Left lobe of liver (tissue), 2 donors: ENCODE measurements at regions not wholly inside any gene's neighbourhood (a gene's known extent, or its start where the extent isn't known, plus 50 kb on each side); places are given as distances from the start of the nearest gene placed in this dataset.

Experiments
- ATAC-seq: fragments of 200-7000 bp; cut with Tn5 transposase; one replicate; pipeline ENCODE4 v1.9.1; 2020; ENCODE audit warnings: mild to moderate bottlenecking, moderate library complexity
- DNase-seq: peaks from one replicate; pipeline ENCODE4 v3.0.0-alpha.2; 2020; ENCODE audit warnings: low spot score
- donor health status: DM: no; HTN: no; CAD: no; lungs with moderate emphysema.
- donor health status: DM: no; HTN: yes; CAD: no.

DNA sequence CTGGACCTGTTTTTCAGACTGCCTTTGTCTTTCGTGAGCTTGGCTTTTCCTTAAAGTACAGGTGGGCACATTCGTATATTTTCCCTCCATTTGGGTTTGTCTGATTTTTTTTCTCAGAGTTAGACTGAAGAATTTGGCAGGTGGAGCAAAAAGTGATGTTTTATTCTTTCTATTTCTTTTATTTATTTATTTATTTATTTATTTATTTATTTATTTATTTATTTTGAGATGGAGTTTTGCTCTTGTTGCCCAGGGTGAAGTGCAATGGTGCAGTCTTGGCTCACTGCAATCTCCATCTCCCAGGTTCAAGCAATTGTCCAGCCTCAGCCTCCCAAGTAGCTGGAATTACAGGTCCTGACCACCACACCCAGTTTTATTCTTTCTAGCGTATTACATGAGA lies 1805.1 kb upstream of the WWC1 start:
- ATAC-seq (no peak), DNase-seq (no peak)

DNA sequence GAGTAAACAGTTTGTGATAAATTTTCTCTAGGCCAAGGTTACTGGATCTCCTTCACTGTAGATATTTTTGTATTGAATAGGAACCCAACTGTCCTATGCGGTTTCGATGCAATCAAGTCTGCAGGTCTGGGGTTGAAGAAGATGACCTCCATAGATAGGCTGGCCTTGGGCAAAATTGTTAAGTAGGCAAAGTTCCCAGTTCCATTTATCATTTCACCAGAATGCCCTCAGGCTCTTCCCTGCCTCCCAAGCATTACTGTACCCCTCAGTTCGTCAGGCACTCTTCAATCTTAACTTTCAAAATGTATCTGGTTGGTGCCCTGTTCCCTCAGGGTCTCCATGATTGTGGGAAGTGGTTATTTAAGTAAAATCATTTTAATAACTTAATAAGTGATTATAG lies 1802.9 kb upstream of the WWC1 start:
- ATAC-seq (no peak), DNase-seq (no peak)

DNA sequence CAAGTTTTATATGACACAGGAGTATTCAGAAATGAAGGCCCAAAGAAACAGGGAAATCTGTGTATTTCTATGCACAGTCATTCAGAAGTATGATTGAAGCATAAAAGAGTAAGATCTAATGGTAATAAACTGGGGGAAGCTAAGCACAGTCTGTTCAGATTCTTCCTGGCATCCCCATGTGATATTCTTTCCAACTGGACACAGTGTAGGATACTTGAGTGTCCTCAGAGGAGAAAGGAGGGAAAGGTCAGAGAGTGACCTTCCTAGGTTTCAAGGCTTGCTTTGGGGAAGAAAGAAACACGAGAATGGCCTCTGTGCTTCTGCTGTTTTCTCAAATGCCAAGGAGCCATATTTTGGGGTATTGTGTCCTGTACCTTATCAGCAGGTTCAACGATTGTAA lies 1798.4 kb upstream of the WWC1 start:
- DNase-seq (no peak), ATAC-seq (no peak)

DNA sequence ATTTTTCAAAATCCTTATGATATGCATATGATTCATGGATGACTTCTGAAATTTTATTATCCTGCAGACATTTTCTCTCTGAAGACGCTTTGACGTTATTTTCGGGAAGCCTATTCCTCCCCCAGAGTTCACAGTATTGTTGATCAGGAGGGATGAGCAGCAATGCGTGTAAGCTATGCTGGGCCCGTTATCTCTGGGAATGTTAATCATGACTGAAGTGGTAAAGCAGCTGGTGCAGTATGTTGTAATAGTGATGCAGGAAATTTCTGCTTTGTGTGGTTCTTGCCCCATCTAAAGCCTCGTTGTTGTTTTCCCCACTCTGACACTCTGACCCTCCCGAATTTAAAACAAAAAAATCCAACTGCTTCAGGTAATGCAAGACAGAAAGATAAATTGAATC lies 1797.8 kb upstream of the WWC1 start:
- no peak for DNase-seq
- ATAC-seq, result no peak

GRCh38 chr5:166497496-166498104 lies 1793.8 kb upstream of the WWC1 start:
- ATAC-seq (no peak), DNase-seq (no peak)

DNA sequence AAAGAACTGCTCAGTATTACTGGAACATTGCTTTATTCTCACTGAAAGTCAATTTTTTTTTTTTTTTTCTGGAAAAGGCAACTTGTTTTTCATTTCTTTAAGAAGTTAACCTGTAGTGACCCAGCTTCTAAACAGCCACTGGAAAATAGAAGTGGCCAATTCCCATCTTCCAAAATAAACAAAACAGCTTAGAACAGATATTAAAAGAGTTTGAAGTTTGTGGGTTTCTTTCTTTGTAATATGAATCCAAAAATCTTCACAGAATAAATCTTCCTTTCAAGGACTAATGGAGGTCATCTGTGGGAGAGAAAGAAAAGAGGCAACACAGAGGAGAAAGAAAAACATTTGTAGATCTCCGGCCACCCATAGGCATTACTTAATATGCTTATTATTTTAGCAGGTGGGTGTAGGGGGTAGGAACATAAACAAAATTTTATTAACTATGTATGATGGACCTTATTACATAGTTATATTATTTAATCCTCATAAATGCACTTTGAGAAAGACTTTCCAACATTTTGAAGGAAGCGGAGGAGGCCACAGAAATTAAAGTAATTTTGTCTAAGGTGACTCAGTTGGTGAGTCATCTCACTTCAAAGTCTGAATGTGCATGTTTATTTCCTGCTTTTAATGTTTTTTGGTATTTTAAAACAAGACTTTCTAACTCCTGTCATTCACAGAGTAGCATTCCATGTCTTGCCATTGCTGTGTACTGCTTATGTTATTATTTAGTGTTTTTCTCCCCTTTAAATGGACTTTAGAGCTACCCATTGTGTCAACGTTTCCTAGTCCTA lies 1791.8 kb upstream of the WWC1 start:
- ATAC-seq, result no peak

DNA sequence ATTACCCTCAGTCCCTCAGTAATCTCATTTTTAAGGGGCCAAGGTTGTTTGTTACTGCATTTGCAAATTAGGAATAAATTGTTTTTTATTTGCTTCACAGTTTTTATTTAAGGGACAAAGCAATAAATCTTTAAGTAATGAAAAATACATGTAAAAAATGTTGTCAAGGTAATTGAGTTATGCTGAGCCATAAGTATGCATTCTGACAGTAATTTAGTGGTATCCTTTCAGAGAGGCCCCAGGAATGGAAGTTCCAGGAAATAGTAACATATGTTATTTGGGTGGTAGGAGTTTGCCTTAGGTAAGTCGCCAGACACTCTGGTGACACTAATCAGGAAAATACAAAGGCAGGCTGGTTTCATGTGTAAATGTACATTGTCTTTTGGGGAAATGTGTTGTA lies 1787.9 kb upstream of the WWC1 start:
- no peak for DNase-seq
- no peak for ATAC-seq

More for the DNA sequence above, 1791.8 kb upstream of the WWC1 start:
- DNase-seq, result no peak

DNA sequence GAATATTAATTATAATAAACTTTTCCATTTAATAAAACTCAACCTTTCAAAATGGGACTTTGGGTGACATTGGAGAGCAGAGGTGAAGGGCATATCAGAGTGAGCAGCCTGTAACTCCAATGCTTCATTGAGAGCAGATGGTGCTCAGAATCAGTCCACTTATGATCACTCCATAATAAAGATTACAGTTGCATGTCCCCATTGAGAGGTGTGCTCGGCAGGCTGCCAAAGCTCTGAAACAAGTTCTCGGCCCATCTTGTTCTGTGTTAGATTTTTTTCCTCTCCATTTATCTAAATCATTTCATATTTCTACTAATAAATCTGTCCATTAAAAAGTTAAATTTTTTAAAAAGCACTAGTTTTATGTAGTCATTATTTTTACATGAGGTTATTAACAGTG lies 1786.4 kb upstream of the WWC1 start:
- no peak for ATAC-seq
- DNase-seq, result no peak

GRCh38 chr5:166505544-166505943 lies 1785.9 kb upstream of the WWC1 start:
- no peak for ATAC-seq
- no peak for DNase-seq

DNA sequence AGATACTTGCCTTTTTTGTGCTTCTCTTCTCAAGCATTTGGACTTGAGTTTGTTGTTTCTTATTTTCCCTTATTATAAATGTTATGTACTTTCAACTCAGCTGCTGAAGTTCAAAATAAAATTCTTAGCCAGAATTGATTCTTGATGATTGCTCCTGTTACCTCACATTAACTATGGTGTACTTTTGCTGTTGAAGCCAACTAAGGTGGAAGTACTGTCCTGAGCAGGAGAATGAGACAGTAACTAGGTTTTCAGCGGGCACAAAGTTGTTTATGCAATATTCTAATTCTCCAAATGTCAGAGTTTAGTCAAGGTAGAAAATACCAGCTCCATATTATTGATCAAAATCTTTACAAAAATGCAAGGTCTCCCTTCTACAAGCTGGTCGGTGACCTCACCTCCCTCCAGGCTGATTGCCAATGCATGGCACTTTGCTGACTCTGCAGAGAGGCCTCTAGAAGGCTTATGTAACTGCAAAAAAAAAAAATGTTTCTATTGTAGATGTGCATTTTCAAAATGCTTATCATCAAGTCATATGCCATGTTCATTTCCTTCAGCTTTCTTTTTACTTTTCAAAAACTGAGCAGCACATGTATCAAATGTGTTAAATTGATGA lies 1783.5 kb upstream of the WWC1 start:
- DNase-seq (peak; percentile 60), ATAC-seq (peak; percentile 77)

GRCh38 chr5:166509085-166509484 lies 1782.4 kb upstream of the WWC1 start:
- no peak for DNase-seq
- peak; percentile 36 for ATAC-seq

GRCh38 chr5:166517976-166518375 lies 1773.5 kb upstream of the WWC1 start:
- DNase-seq, result no peak
- ATAC-seq, result no peak

- DNase-seq (no peak), ATAC-seq (no peak)
Observed at GRCh38 chr5:166523206-166523605, 1768.2 kb upstream of the WWC1 start.

DNA sequence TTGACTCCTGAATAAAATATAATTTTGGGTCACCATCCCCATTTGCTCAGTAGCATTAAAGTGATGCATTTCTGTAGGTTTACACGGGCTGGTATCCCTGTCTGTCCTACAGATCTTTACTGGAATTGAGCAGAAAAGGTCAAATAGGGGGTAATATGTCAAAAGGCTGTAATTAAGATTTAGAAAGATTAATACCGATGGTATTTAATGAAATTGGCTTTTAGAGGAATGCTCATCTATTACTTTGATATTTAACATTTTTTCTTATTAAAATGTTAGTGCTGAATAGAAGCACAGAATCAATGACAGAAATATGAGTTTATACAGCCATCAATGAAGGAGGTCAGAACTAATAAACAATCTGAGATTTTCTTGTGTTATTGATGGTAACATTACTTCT lies 1762.2 kb upstream of the WWC1 start:
- ATAC-seq, result no peak
- DNase-seq, result no peak

GRCh38 chr5:166532456-166533220 lies 1758.8 kb upstream of the WWC1 start:
- ATAC-seq, result no peak
- DNase-seq, result no peak

- ATAC-seq, result no peak
- DNase-seq, result no peak
Observed at GRCh38 chr5:166535641-166536040, 1755.8 kb upstream of the WWC1 start.

DNA sequence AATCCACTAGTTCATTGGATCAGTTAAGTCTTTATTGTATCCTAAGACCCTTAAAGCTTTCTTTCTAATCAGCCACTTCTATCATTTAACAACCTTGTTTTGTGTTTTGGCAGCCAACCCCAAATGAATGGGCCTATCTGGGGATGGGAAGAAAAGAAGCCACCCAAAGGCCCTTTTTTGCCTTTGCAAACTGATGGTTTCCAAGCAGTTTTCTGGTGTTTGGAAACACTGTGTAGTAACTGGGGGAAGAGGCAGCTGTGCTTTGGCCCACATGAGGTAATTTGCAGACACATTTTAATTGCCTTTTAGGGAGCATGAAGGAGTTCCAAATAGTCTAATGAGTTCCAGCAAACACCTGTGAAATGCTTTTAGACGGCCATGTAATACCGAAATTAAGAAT lies 1751.3 kb upstream of the WWC1 start:
- no peak for ATAC-seq
- no peak for DNase-seq

GRCh38 chr5:166551384-166551783 lies 1740.1 kb upstream of the WWC1 start:
- ATAC-seq, result no peak
- DNase-seq, result no peak

DNA sequence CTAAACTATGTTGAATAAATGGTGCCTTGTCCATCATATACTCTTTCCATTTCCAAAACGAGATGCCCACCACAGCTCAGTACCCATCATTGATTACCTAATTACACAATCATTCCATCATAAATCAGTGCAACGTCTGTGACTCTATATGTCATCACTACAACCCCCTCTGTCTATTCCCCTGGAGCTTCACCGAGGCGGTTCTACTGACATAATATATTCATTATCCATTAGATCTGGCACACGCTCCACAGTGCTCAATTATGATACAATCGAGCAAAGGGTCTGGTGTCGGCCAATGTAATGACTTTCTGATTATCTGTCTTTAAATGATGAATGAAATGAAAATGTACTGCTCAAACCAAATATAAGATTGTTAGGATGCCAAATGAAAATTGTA lies 1737.7 kb upstream of the WWC1 start:
- DNase-seq (no peak), ATAC-seq (no peak)

GRCh38 chr5:166561759-166562158 lies 1729.7 kb upstream of the WWC1 start:
- no peak for DNase-seq

GRCh38 chr5:166562246-166562645 lies 1729.2 kb upstream of the WWC1 start:
- ATAC-seq (no peak), DNase-seq (no peak)

More at GRCh38 chr5:166561759-166562158, 1729.7 kb upstream of the WWC1 start:
- peak; percentile 43 for ATAC-seq

DNA sequence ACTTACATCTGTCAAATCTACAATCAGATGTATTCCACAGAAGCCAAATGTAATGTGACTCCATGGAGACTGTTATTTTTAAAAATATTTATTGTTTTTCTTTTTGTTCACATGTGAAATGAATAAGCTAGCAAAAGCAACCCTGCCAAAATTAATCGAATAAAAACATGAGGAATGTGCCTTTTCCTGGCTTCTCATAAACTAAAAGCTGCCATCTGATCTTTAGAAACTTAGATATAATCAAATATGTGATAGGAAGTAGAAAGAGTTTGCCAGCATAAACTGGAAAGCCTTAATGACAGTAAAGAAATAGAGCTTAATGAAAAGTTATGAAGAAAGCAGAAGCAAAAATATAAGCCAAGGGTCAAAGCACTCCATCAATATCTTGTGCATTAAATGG lies 1724.7 kb upstream of the WWC1 start:
- ATAC-seq (no peak), DNase-seq (no peak)
